Ureter (tissue), 1 donor: ENCODE measurements at regions not wholly inside any gene's neighbourhood (a gene's known extent, or its start where the extent isn't known, plus 50 kb on each side); places are given as distances from the start of the nearest gene placed in this dataset.
"Not testable (repeated sequence)": the region's sequence is repeated elsewhere in the genome, so short reads cannot be mapped to it uniquely, and the experiment has no call there.

Source experiments
- DNase-seq: peaks from one replicate; pipeline ENCODE4 v3.0.0-alpha.2; 2020; ENCODE audit warnings: low spot score
- donor health status: DM: yes; HTN: yes; CAD: no.

GRCh38 chr1:83238654-83239053, 760.3 kb downstream of the TTLL7 start:
- DNase-seq: not testable (repeated sequence)

DNA sequence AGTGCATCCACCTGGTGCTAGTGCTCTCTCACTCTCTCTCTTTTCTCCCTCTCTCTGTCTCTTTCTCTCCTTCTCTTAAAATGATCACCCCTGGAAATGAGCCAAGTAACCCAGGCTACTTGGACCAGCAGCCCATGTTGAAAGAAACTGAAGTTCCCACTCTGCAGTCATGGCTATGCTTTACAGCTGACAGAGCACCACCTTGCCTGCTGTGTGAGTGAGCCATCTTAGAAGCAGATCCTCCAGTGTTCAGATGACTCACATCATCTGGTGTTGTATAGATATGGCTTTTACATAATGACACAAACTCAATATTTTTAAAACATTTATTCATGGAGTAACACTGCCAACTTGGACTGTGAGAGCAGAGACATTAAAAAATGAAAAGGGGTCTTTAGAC, 779.1 kb downstream of the TTLL7 start:
- not testable (repeated sequence) for DNase-seq

- not testable (repeated sequence) for DNase-seq
Measured at GRCh38 chr1:83218036-83218716, 780.8 kb downstream of the TTLL7 start.

- not testable (repeated sequence) for DNase-seq
Measured at GRCh38 chr1:83214317-83214716, 784.6 kb downstream of the TTLL7 start.

DNA sequence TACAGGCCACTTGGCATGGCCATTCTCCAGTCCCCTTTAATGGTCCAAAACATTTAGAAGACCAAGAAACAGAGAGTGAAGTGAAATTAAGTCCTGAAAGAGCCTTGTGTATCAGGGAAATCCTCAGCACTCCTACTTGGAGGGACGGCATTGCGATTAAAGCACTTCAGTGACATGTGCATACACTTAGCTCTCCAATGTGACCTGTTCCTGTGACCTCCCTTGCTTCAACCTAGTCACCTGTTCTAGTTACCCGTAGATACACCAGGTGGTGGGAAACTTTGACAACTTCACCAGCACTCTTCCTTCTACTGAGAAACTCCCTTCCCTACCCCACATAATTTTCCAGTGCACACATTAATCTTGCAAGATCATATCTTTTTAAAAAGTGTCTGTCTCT, 785.3 kb downstream of the TTLL7 start:
- DNase-seq: not testable (repeated sequence)

GRCh38 chr1:83212033-83212432, 786.9 kb downstream of the TTLL7 start:
- not testable (repeated sequence) for DNase-seq

- not testable (repeated sequence) for DNase-seq
Measured at GRCh38 chr1:83208540-83208939, 790.4 kb downstream of the TTLL7 start.

- DNase-seq: not testable (repeated sequence)
Measured at GRCh38 chr1:83194610-83195009, 804.3 kb downstream of the TTLL7 start.

DNA sequence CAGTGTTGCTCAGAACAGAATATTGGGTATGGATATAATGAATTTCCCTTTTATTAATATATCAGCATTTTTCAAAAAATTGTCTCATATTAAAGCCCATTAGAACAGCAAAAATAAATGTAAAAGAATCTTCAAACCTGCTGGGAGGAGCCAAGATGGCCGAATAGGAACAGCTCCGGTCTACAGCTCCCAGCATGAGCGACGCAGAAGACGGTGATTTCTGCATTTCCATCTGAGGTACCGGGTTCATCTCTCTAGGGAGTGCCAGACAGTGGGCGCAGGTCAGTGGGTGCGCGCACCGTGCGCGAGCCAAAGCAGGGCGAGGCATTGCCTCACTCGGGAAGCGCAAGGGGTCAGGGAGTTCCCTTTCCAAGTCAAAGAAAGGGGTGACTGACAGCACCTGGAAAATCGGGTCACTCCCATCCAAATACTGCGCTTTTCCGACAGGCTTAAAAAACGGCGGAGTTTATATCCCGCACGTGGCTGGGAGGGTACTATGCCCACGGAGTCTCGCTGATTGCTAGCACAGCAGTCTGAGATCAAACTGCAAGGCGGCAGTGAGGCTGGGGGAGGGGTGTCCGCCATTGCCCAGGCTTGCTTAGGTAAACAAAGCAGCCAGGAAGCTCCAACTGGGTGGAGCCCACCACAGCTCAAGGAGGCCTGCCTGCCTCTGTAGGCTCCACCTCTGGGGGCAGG, 816.8 kb downstream of the TTLL7 start:
- DNase-seq: not testable (repeated sequence)

GRCh38 chr1:83180621-83181020, 818.3 kb downstream of the TTLL7 start:
- DNase-seq: not testable (repeated sequence)

GRCh38 chr1:83167634-83168033, 831.3 kb downstream of the TTLL7 start:
- not testable (repeated sequence) for DNase-seq

- DNase-seq: not testable (repeated sequence)
Measured at GRCh38 chr1:83163879-83164475, 835.0 kb downstream of the TTLL7 start.

- not testable (repeated sequence) for DNase-seq
Measured at GRCh38 chr1:83158924-83159323, 840.0 kb downstream of the TTLL7 start.

DNA sequence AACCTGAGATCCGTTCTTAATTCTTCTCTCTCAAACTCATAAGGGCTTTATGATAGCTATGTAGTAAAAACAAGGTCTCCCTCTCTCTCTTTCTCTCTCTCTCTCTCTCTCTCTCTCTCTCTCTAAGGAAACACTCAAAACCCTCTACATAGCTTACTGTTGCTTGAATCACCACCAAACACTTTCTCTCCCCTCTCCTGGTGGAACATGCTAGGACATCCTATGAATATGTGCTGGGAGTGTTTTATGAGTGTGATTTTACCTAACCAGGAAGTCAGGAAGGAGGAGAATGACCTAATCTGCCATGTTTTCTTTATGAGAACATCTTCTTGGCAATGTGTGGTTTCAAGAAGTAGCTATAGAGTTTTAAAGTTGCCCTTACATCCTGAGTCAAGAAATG, 844.6 kb downstream of the TTLL7 start:
- not testable (repeated sequence) for DNase-seq

GRCh38 chr1:83151167-83151898, 847.6 kb downstream of the TTLL7 start:
- DNase-seq: peak; percentile 69

GRCh38 chr1:83150479-83150878, 848.5 kb downstream of the TTLL7 start:
- not testable (repeated sequence) for DNase-seq

GRCh38 chr1:83145820-83146219, 853.1 kb downstream of the TTLL7 start:
- DNase-seq: not testable (repeated sequence)

DNA sequence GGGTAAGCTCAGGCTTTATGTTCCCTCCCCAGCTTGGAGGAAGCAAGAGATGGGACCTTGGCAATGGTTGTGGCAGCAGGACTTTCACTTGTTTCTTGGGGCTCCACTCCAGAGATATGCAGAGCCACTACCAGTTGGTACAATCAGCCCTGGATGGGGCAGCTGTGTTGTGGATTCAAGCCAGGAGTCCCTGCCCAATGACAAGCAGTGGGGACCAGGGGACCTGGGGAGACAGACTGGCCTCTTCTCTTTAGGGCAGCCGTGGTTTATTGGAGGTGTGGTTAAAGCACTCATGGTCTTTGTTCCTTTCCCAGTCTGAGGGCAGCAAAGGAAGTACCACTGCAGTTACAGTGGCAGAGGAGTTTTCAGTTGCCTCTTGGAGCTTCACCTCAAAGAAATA, 856.1 kb downstream of the TTLL7 start:
- DNase-seq: not testable (repeated sequence)

DNA sequence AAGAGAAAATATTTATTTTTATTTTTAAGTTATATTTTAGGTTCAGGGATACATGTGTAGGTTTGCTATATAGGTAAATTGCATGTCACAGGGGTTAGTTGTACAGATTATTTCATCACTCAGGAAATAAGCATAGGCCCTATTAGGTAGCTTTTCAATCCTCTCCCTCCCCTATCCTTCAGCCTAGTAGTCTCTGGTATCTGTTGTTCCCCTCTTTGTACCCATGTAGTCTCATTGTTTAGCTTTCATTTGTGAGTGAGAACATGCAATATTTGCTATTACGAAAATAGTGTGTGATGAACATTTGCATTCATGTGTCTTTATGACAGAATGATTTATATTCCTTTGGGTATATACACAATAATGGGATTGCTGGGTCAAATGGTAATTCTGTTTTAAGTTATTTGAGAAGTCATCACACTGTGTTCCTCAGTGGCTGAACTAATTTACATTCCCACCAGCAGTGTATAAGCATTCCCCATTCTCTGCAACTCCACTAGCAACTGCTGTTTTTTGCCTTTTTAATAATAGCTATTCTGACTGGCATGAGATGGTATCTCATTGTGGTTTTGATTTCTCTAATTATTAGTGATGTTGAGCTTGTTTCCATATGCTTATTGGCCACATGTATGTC, 863.3 kb downstream of the TTLL7 start:
- DNase-seq: not testable (repeated sequence)

GRCh38 chr1:83134322-83135014, 864.5 kb downstream of the TTLL7 start:
- not testable (repeated sequence) for DNase-seq

DNA sequence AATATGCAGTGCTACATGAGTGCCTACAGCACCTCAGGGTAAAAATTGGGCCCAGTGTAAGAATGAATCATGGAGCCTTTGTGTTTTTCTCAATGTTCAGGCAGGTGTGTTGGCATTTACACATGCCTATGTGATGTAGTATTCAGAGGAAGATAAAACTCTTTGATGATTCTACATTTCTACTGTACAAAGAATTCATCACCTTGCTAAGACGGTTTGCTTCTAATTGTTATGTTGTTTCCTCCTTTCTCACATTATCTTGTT, 867.3 kb downstream of the TTLL7 start:
- DNase-seq: no peak
